ENCODE measurements at regions not wholly inside any gene's neighbourhood (a gene's known extent, or its start where the extent isn't known, plus 50 kb on each side); places are given as distances from the start of the nearest gene placed in this dataset.

DNA sequence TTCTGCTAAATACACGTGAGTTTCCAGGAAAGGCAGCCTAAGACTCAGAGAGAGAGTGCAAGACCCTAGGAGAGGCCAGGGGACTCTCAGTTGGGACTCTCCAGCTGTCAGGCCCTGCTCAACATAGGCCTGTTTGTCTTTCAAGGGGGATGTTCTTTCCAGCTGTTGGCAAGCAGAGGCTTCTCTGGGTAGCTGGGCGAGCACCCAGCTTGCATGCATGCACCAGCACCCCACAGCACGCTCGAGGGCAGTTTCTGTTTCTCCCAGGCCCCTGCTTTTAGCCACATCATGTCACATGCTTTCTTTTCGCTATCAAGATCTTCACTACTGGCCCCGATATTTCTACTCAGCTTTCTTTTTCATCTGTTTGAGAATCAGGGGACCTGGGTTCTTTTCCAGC lies 479.3 kb upstream of the HS6ST1 start (continued):
- TF ChIP-seq, protein P1, sequence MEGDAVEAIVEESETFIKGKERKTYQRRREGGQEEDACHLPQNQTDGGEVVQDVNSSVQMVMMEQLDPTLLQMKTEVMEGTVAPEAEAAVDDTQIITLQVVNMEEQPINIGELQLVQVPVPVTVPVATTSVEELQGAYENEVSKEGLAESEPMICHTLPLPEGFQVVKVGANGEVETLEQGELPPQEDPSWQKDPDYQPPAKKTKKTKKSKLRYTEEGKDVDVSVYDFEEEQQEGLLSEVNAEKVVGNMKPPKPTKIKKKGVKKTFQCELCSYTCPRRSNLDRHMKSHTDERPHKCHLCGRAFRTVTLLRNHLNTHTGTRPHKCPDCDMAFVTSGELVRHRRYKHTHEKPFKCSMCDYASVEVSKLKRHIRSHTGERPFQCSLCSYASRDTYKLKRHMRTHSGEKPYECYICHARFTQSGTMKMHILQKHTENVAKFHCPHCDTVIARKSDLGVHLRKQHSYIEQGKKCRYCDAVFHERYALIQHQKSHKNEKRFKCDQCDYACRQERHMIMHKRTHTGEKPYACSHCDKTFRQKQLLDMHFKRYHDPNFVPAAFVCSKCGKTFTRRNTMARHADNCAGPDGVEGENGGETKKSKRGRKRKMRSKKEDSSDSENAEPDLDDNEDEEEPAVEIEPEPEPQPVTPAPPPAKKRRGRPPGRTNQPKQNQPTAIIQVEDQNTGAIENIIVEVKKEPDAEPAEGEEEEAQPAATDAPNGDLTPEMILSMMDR (IDR thresholded peaks at IDR 0.05; ENCODE audit: low read depth, low read length, missing input control): no peak
- TF ChIP-seq NR2F2 (IDR thresholded peaks at IDR 0.05) (no peak), RAD21 (IDR thresholded peaks at IDR 0.05) (no peak), FOXA2 (IDR thresholded peaks at IDR 0.05) (no peak)
- TF ChIP-seq, protein P2, sequence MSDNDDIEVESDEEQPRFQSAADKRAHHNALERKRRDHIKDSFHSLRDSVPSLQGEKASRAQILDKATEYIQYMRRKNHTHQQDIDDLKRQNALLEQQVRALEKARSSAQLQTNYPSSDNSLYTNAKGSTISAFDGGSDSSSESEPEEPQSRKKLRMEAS (IDR thresholded peaks at IDR 0.05): no peak
- TF ChIP-seq, protein P3, sequence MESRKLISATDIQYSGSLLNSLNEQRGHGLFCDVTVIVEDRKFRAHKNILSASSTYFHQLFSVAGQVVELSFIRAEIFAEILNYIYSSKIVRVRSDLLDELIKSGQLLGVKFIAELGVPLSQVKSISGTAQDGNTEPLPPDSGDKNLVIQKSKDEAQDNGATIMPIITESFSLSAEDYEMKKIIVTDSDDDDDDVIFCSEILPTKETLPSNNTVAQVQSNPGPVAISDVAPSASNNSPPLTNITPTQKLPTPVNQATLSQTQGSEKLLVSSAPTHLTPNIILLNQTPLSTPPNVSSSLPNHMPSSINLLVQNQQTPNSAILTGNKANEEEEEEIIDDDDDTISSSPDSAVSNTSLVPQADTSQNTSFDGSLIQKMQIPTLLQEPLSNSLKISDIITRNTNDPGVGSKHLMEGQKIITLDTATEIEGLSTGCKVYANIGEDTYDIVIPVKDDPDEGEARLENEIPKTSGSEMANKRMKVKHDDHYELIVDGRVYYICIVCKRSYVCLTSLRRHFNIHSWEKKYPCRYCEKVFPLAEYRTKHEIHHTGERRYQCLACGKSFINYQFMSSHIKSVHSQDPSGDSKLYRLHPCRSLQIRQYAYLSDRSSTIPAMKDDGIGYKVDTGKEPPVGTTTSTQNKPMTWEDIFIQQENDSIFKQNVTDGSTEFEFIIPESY (IDR thresholded peaks at IDR 0.05): no peak

DNA sequence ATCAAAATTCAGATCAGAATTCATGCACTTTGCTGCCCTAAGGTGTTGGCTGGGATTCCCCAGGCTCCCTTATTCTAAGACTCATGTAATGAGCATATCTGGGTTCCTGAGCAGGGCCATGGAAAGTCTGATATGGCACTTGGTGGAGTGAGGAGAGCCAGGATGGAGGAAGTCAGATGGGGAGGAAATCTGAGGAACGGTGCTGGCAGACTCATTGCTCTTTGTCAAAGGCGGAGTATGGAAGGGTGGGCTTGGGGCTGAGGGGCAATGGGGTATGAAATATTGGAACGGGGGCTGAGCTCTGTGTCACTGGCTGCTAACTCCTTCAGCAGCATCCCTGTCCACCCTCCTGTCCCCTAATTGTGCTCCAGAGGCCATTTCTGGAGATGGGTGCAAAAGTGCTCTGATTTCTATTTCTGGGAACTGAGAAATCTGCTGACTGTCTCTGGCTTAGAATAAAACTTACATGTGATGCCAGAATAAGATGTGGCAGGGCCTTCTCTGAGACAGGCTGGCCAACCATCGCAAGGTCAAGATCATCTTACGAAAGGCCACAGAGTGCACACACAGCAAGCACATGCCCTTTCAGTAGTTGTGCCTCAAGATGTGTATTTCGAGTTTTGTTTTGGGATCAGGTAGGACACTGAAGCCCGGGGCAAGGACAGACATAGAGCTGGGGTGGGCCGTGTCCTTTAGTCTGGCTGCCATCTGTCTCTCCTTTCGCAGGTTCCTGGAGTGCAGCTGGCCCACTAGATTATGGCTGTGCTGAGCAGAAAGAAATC lies 480.0 kb upstream of the HS6ST1 start:
- H3K4me3 ChIP-seq (ENCODE audit: low read depth in 1 of 3, low read length in 3 of 3): no peak overlapping the region
- H3K4me1 ChIP-seq (ENCODE audit: control insufficient read depth in 4 of 4, insufficient read depth in 4 of 4, low read length in 3 of 4): no peaks in the 10 kb centered on the region
- no peak for DNase-seq (ENCODE audit: low spot score)
- TF ChIP-seq TAF1 (conservative IDR thresholded peaks at IDR 0.05): no peak
- TF ChIP-seq SP1 (IDR thresholded peaks at IDR 0.05): no peak
- TF ChIP-seq, protein P4, sequence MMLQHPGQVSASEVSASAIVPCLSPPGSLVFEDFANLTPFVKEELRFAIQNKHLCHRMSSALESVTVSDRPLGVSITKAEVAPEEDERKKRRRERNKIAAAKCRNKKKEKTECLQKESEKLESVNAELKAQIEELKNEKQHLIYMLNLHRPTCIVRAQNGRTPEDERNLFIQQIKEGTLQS (IDR thresholded peaks at IDR 0.05): no peak
- TF ChIP-seq, protein P5, sequence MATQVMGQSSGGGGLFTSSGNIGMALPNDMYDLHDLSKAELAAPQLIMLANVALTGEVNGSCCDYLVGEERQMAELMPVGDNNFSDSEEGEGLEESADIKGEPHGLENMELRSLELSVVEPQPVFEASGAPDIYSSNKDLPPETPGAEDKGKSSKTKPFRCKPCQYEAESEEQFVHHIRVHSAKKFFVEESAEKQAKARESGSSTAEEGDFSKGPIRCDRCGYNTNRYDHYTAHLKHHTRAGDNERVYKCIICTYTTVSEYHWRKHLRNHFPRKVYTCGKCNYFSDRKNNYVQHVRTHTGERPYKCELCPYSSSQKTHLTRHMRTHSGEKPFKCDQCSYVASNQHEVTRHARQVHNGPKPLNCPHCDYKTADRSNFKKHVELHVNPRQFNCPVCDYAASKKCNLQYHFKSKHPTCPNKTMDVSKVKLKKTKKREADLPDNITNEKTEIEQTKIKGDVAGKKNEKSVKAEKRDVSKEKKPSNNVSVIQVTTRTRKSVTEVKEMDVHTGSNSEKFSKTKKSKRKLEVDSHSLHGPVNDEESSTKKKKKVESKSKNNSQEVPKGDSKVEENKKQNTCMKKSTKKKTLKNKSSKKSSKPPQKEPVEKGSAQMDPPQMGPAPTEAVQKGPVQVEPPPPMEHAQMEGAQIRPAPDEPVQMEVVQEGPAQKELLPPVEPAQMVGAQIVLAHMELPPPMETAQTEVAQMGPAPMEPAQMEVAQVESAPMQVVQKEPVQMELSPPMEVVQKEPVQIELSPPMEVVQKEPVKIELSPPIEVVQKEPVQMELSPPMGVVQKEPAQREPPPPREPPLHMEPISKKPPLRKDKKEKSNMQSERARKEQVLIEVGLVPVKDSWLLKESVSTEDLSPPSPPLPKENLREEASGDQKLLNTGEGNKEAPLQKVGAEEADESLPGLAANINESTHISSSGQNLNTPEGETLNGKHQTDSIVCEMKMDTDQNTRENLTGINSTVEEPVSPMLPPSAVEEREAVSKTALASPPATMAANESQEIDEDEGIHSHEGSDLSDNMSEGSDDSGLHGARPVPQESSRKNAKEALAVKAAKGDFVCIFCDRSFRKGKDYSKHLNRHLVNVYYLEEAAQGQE (IDR thresholded peaks at IDR 0.05): no peak
- no peak for TF ChIP-seq YY1 (IDR thresholded peaks at IDR 0.05)
- H3K9ac ChIP-seq (ENCODE audit: low read depth in 1 of 2, low read length in 2 of 2): no peak overlapping the region
- WGBS: 64% methylated on average over 9 of the region's 9 CpGs
- no peaks in the 10 kb centered on the region for H3K36me3 ChIP-seq (ENCODE audit: control insufficient read depth in 4 of 4, insufficient read depth in 3 of 4, low read depth in 1 of 4, low read length in 3 of 4)
- no peaks in the 10 kb centered on the region for H3K9me3 ChIP-seq (ENCODE audit: control insufficient read depth in 4 of 4, low read length in 3 of 4)
- no peaks in the 10 kb centered on the region for H3K27me3 ChIP-seq (ENCODE audit: control insufficient read depth in 4 of 4, insufficient read depth in 4 of 4, low read length in 3 of 4)
- H3K27ac ChIP-seq (ENCODE audit: low read depth in 1 of 2, low read length in 2 of 2): no peak overlapping the region

DNA sequence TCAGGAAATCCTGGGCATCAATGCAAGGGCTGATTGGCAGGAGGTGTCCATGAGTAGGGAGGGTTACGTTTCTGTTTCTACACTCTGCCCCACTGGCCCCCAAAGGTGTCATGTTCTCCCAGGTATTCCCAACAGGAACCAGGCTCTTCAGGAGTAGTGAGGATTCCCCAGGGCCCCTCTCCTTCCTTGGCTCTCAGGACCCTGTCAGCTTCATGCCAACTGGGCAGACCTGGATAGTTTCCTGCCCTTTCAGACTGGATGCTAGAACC lies 480.6 kb upstream of the HS6ST1 start:
- Histone ChIP-seq H3K4me1 (ENCODE audit: control insufficient read depth in 4 of 4, insufficient read depth in 4 of 4, low read length in 3 of 4) (no peaks in the 10 kb centered on the region), H3K27me3 (ENCODE audit: control insufficient read depth in 4 of 4, insufficient read depth in 4 of 4, low read length in 3 of 4) (no peaks in the 10 kb centered on the region), H3K9me3 (ENCODE audit: control insufficient read depth in 4 of 4, low read length in 3 of 4) (no peaks in the 10 kb centered on the region), H3K4me3 (ENCODE audit: low read depth in 1 of 3, low read length in 3 of 3) (no peak overlapping the region), H3K36me3 (ENCODE audit: control insufficient read depth in 4 of 4, insufficient read depth in 3 of 4, low read depth in 1 of 4, low read length in 3 of 4) (no peaks in the 10 kb centered on the region), H3K27ac (ENCODE audit: low read depth in 1 of 2, low read length in 2 of 2) (no peak overlapping the region), H3K9ac (ENCODE audit: low read depth in 1 of 2, low read length in 2 of 2) (no peak overlapping the region)
- no peak for DNase-seq (ENCODE audit: low spot score)
- WGBS: 68% methylated on average over 1 of the region's 1 CpG
- TF ChIP-seq, protein P2 (IDR thresholded peaks at IDR 0.05): no peak
- no peak for TF ChIP-seq FOXA2 (IDR thresholded peaks at IDR 0.05)
- no peak for TF ChIP-seq GABPA (IDR thresholded peaks at IDR 0.05 in 1 of 2, conservative IDR thresholded peaks at IDR 0.05 in 1 of 2)
- TF ChIP-seq, protein P5 (IDR thresholded peaks at IDR 0.05): no peak
- no peak for TF ChIP-seq SP1 (IDR thresholded peaks at IDR 0.05)
- TF ChIP-seq RAD21 (IDR thresholded peaks at IDR 0.05): no peak
- no peak for TF ChIP-seq TAF1 (conservative IDR thresholded peaks at IDR 0.05)
- TF ChIP-seq, protein P1 (IDR thresholded peaks at IDR 0.05; ENCODE audit: low read depth, low read length, missing input control): no peak
- no peak for TF ChIP-seq FOXA1 (IDR thresholded peaks at IDR 0.05)
- TF ChIP-seq JUND (IDR thresholded peaks at IDR 0.05): no peak
- TF ChIP-seq NR2F2 (IDR thresholded peaks at IDR 0.05): no peak

Measured in liver (tissue), 8 donors.